Heart right ventricle (tissue), 16 donors: ENCODE measurements at regions not wholly inside any gene's neighbourhood (a gene's known extent, or its start where the extent isn't known, plus 50 kb on each side); places are given as distances from the start of the nearest gene placed in this dataset.

Experiments used
- ATAC-seq, 8 donors: fragments of 200-7000 bp; cut with Tn5 transposase; one replicate each; pipeline ENCODE4 v1.9.1; 2020; ENCODE audit warnings: mild to moderate bottlenecking in 8 of 8, moderate library complexity in 8 of 8, moderate number of reproducible peaks in 1 of 8
- DNase-seq, 2 donors: peaks; one replicate each; pipeline ENCODE4 v3.0.0-alpha.2; 2020
- H3K27ac ChIP-seq, 10 donors: fragments of 200-600 bp; sonication (generic) in 2 of 10; one replicate each; pipeline versions ENCODE4 v1.5.0 to v1.8.0; 2020 to 2022; ENCODE audit warnings: mild to moderate bottlenecking in 3 of 10
- H3K27me3 ChIP-seq, 7 donors: fragments of 200-600 bp; one replicate each; pipeline ENCODE4 v1.8.0; 2021 to 2022; ENCODE audit warnings: mild to moderate bottlenecking in 2 of 7
- H3K36me3 ChIP-seq, 9 donors: fragments of 200-600 bp; sonication (generic) in 1 of 9; one replicate each; pipeline versions ENCODE4 v1.5.0 to v1.8.0; 2020 to 2022; ENCODE audit warnings: mild to moderate bottlenecking in 2 of 9
- H3K4me1 ChIP-seq, 9 donors: fragments of 200-600 bp; sonication (generic) in 1 of 9; one replicate each; pipeline versions ENCODE4 v1.5.0 to v1.8.0; 2020 to 2022; ENCODE audit warnings: mild to moderate bottlenecking in 4 of 9
- H3K4me3 ChIP-seq, 10 donors: fragments of 200-600 bp; sonication (generic) in 2 of 10; one replicate each; pipeline versions ENCODE4 v1.5.0 to v1.8.0; 2020 to 2022; ENCODE audit warnings: mild to moderate bottlenecking in 7 of 10, moderate library complexity in 2 of 10
- H3K9me3 ChIP-seq, 11 donors: fragments of 200-600 bp in 10 of 11; sonication (generic) in 2 of 11; one replicate each; pipeline versions ENCODE4 v1.5.0 to v1.8.0; 2013 to 2022; ENCODE audit warnings: mild to moderate bottlenecking in 2 of 11, control low read depth in 1 of 11, moderate library complexity in 1 of 11
- CTCF ChIP-seq, 9 donors: fragments of 200-600 bp; sonication (generic) in 2 of 9; IDR thresholded peaks; one replicate each; pipeline versions ENCODE4 v1.5.0 to v1.8.0; 2021 to 2022; ENCODE audit warnings: antibody characterized with exemption in 9 of 9, mild to moderate bottlenecking in 5 of 9, moderate library complexity in 1 of 9
- WGBS, 2 donors: extraction: QIAGEN DNeasy Blood & Tissue Kit; methylation state at CpG; one replicate each; pipeline ENCODE4 v1.1.7; 2013; ENCODE audit warnings: inconsistent platforms in 1 of 2; 5-methylcytosine and 5-hydroxymethylcytosine counted together
- intact Hi-C, 10 donors: fragments of 100-400 bp; cut with DNase I; formaldehyde crosslinking; loops; one replicate each; pipeline versions ENCODE4 v1.11.1 to v1.14.2; 2022
- donor health status: Arrhythmogenic right ventricular cardiomyopathy.
- donor health status: ischemic (EF 13 %, LVEDD 7.1; RV severe dilation, severe dysfunction).
- donor health status: healthy with polysubstance abuse.
- donor health status: DM: no; HTN: yes; CAD: no.
- donor health status: DM: no; HTN: no; CAD: no.
- donor health status: ischemic (EF 25% LVEDD 6.9; RV normal size, moderate dysfunction).
- donor health status: ischemic (EF 25% LVEDD 5.7; RV mildly dilated, moderate dysfunction).
- donor health status: healthy.
- donor health status: DM: yes; HTN: yes; CAD: no.
- donor health status: Ischemic cardiomyopathy.
- donor health status: ischemic (EF 35%, LVEDD 5.7; RV mildly dilated, moderate dysfunction).
- donor health status: nonischemic (EF 11% LVEDD 7.7; RV severe dilation, severe dysfunction).
- donor health status: DM: yes; HTN: yes; CAD: no.
- donor health status: PGD.
- donor health status: ischemic (EF 29% LVEDD 5.4; RV normal size, mild dysfunction).
- donor health status: nonischemic (EF 23%, LVEDD 6.1; RV moderate dilation, normal function).

DNA sequence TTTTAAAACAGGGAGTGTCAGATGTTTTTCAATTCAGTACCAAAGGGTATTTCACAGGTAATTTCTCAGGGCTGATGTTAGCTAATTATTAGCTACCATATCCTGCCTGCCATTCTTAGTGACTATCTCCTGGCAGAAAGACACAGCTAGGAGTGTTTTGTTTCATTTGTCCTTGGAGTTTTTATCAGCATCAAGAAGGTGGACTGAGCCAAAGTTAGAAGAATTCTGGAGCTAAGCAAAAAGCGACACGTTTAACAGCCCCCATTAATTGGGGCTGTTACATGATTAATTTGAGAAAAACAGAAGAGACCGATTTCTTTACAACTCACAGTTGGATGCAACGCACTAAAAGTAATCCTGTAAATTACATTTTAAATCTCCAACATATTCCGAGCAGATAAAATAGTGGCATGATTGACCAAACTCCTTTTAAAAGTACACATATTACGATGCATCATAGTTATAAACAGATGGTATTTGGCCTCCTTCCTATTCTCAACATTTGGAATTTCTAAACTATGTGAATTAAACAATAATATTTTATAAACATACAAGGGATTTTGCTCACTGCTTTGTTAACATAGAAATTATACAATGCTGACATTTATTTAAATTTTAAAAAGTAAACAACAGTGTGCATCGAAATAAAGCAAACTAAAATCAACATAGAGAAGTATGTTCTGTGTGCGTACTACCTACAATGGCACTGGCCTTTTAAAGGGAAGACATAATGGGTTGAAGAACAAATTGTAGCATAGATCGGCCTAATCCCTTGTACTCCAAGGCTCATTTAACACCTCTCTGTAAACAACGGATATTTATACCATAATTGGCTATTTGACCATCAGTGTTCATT is 585.1 kb downstream of the ZEB2 start:
- Histone ChIP-seq H3K36me3 (no peaks in the 10 kb centered on the region), H3K27me3 (peaks cover 0 to 40% (median 6%) of the 10 kb centered on the region in 7 donors), H3K4me1 (peaks cover 0 to 15% (median 0%) of the 10 kb centered on the region in 9 donors), H3K9me3 (no peaks in the 10 kb centered on the region), H3K27ac (peak overlapping the region in 1 of 10 donors; percentile 81), H3K4me3 (peak overlapping the region in 1 of 10 donors; percentile 15)
- no peak for TF ChIP-seq CTCF (IDR thresholded peaks at IDR 0.05)
- intact Hi-C loops, result loop anchor here in 3 of 10 donors (2.0 to 10.0 kb wide), 4 partner anchors 50 to 590 kb away; partner anchors contain the start of gene ZEB2 (in 1 of the 3)
- ATAC-seq (no peak), DNase-seq (no peak)
- WGBS, 2 donors, result 74 to 81% methylated on average over 10 of the region's 10 CpGs

DNA sequence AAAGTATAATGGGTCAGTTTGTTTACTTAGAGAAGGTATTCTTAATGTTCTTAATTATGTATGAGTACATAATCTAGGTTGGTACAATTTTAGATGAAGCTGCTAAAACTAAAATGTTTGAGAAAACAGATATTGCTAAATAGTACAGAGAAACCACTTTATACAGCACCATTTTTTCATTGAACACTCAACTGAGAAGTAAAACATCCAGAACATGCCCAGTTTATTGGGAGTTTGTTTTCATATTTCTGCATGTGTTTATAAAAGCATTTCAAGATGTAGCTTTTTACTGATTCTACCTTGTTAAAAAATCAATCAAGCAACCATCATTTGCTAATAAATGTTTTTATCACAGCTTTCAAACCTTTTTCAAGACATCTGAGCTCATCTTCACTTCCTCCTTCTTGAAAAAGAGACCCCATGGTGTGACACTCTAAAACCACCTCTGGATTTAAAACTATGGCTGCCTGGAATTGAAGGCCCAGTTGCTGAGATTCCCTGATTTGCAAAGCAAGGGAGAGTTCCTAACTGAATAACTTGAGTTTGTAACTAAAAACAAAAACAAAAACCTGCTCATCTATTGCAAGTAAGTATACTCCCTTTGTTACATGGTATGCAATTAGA is 585.9 kb downstream of the ZEB2 start:
- Histone ChIP-seq H3K4me1 (peaks cover 0 to 12% (median 0%) of the 10 kb centered on the region in 9 donors), H3K4me3 (no peak overlapping the region), H3K27ac (no peak overlapping the region), H3K9me3 (no peaks in the 10 kb centered on the region), H3K36me3 (no peaks in the 10 kb centered on the region), H3K27me3 (peaks cover 0 to 38% (median 6%) of the 10 kb centered on the region in 7 donors)
- DNase-seq (no peak), ATAC-seq (no peak)
- intact Hi-C loops, result loop anchor here in 3 of 10 donors (2.0 to 10.0 kb wide), 4 partner anchors 49 to 591 kb away; partner anchors contain the start of gene ZEB2 (in 1 of the 3)
- TF ChIP-seq CTCF (IDR thresholded peaks at IDR 0.05), result no peak

DNA sequence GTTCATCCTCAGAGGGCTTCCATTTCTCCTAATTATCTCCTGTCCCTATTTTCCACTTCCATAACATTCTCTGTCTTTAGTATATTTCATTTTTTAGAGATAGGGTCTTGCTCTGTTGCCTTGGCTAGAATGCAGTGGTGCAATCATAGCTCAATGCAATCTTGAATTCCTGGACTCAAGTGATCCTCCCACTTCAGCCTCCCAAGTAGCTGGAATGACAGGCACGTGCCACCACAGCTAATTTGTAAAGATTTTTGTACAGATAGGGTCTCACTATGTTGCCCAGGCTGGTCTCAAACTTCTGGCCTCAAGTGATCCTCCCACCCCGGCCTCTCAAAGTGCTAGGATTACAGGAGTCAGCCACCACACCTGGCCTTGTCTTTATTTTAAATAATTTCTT is 589.0 kb downstream of the ZEB2 start:
- DNase-seq (no peak), ATAC-seq (no peak)
- H3K36me3 ChIP-seq, result no peaks in the 10 kb centered on the region
- H3K27me3 ChIP-seq, result peaks cover 0 to 6% (median 0%) of the 10 kb centered on the region in 7 donors
- H3K4me1 ChIP-seq, result no peaks in the 10 kb centered on the region
- no peak overlapping the region for H3K27ac ChIP-seq
- H3K9me3 ChIP-seq, result no peaks in the 10 kb centered on the region
- intact Hi-C loops, result loop anchor here in 2 of 10 donors (10.0 kb wide), 3 partner anchors 406 to 594 kb away; partner anchors contain the start of gene ZEB2 (in 1 of the 2)
- no peak for TF ChIP-seq CTCF (IDR thresholded peaks at IDR 0.05)
- 84 to 87% methylated on average over 2 of the region's 2 CpGs for WGBS, 2 donors
- no peak overlapping the region for H3K4me3 ChIP-seq

DNA sequence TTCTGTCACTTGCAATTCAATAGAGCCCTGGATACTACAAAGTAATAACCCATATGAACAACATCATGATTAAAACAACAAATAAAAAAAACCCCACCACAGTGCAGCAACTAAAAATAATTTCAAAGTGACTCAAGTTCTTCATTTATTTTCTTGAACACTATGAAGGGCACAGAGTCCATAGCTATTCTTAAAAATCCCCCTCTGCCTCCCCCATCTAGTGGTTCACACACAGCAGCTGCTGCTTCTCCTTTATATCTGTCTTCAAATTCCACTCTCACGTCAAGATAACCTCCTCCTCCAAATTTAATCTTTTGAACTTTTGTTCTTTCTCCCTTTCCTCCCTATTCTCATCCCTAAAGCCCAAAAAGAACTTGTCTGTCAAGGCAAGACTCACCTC is 591.3 kb downstream of the ZEB2 start:
- Histone ChIP-seq H3K9me3 (no peaks in the 10 kb centered on the region), H3K36me3 (no peaks in the 10 kb centered on the region), H3K4me3 (no peak overlapping the region), H3K4me1 (no peaks in the 10 kb centered on the region), H3K27ac (no peak overlapping the region), H3K27me3 (no peaks in the 10 kb centered on the region)
- WGBS, 2 donors, result 11 to 22% methylated on average over 1 of the region's 1 CpG
- no peak for DNase-seq
- peak in 3 of 8 donors; percentile 19 to 45 (median 34) for ATAC-seq
- intact Hi-C loops, result no loop called here
- TF ChIP-seq CTCF (IDR thresholded peaks at IDR 0.05), result no peak
